ENCODE measurements at regions not wholly inside any gene's neighbourhood (a gene's known extent, or its start where the extent isn't known, plus 50 kb on each side); places are given as distances from the start of the nearest gene placed in this dataset.

- TF ChIP-seq, protein P1, sequence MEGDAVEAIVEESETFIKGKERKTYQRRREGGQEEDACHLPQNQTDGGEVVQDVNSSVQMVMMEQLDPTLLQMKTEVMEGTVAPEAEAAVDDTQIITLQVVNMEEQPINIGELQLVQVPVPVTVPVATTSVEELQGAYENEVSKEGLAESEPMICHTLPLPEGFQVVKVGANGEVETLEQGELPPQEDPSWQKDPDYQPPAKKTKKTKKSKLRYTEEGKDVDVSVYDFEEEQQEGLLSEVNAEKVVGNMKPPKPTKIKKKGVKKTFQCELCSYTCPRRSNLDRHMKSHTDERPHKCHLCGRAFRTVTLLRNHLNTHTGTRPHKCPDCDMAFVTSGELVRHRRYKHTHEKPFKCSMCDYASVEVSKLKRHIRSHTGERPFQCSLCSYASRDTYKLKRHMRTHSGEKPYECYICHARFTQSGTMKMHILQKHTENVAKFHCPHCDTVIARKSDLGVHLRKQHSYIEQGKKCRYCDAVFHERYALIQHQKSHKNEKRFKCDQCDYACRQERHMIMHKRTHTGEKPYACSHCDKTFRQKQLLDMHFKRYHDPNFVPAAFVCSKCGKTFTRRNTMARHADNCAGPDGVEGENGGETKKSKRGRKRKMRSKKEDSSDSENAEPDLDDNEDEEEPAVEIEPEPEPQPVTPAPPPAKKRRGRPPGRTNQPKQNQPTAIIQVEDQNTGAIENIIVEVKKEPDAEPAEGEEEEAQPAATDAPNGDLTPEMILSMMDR (conservative IDR thresholded peaks at IDR 0.05 in 1 of 2, IDR thresholded peaks at IDR 0.05 in 1 of 2; ENCODE audit: low read depth in 1 of 2, low read length in 2 of 2) = no peak
- no peak for TF ChIP-seq EZH2 (IDR thresholded peaks at IDR 0.05; ENCODE audit: low read length, missing control alignments)
These were observed 195.8 kb upstream of the NEBL start for GRCh38 chr10:21092683-21093524.
